Spleen (tissue), 7 donors: ENCODE measurements at regions not wholly inside any gene's neighbourhood (a gene's known extent, or its start where the extent isn't known, plus 50 kb on each side); places are given as distances from the start of the nearest gene placed in this dataset.

ENCODE experiments used
- CTCF ChIP-seq, 11 experiments: fragments of 200-600 bp in 7 of 11; fragments of 450-650 bp in 4 of 11; sonication (generic) in 4 of 11; IDR thresholded peaks in 8 of 11; conservative IDR thresholded peaks in 3 of 11; 1 replicate in 7 of 11; 2 replicates in 4 of 11; pipeline versions ENCODE4 v1.4.0 to v1.8.0; 2016 to 2021; ENCODE audit warnings: antibody characterized with exemption in 11 of 11, inconsistent platforms in 4 of 11, mild to moderate bottlenecking in 1 of 11
- POLR2AphosphoS5 ChIP-seq, 3 donors: sonication (generic); formaldehyde crosslinking; IDR thresholded peaks; one replicate each; pipeline ENCODE4 v1.5.1; 2017; ENCODE audit warnings: antibody characterized with exemption in 3 of 3
- donor health status: DM: no; HTN: no; CAD: no; lungs with moderate emphysema.
- donor health status: DM: no; HTN: no; CAD: no.
- donor health status: DM: no; HTN: no; CAD: no.

- TF ChIP-seq CTCF (IDR thresholded peaks at IDR 0.05 in 8 of 11, conservative IDR thresholded peaks at IDR 0.05 in 3 of 11) (no peak), POLR2AphosphoS5 (IDR thresholded peaks at IDR 0.05) (no peak)
Observed at GRCh38 chr3:72368331-72368975, 479.8 kb downstream of the SHQ1 start.
